ENCODE measurements at regions not wholly inside any gene's neighbourhood (a gene's known extent, or its start where the extent isn't known, plus 50 kb on each side); places are given as distances from the start of the nearest gene placed in this dataset.

DNA sequence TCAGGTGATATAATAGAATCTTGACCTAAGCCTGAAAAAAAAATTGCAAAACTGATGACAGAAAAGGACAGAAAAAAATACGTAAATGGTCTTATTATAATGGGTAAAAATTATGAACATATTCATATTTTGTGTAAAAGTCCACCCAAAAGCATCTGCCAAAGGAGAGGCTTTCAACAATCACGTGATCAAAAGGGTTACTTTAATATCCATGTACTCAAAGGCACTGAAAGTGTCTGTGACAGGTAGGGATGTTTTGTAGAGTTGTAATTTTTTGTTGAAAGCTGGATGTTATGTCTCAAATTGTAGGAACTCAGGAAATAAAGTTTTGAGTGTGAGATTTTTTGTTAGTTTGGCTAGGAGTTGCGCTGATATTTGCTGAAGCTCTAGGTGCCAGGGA is 144.8 kb upstream of the GALNTL6 start:
- TF ChIP-seq, protein P1, sequence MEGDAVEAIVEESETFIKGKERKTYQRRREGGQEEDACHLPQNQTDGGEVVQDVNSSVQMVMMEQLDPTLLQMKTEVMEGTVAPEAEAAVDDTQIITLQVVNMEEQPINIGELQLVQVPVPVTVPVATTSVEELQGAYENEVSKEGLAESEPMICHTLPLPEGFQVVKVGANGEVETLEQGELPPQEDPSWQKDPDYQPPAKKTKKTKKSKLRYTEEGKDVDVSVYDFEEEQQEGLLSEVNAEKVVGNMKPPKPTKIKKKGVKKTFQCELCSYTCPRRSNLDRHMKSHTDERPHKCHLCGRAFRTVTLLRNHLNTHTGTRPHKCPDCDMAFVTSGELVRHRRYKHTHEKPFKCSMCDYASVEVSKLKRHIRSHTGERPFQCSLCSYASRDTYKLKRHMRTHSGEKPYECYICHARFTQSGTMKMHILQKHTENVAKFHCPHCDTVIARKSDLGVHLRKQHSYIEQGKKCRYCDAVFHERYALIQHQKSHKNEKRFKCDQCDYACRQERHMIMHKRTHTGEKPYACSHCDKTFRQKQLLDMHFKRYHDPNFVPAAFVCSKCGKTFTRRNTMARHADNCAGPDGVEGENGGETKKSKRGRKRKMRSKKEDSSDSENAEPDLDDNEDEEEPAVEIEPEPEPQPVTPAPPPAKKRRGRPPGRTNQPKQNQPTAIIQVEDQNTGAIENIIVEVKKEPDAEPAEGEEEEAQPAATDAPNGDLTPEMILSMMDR (IDR thresholded peaks at IDR 0.05), result no peak
- no peak for TF ChIP-seq POLR2A (IDR thresholded peaks at IDR 0.05)

Measured in breast epithelium (tissue), 3 donors.